GM18498 (cell line): ENCODE measurements at regions not wholly inside any gene's neighbourhood (a gene's known extent, or its start where the extent isn't known, plus 50 kb on each side); places are given as distances from the start of the nearest gene placed in this dataset.

Source experiments
- ATAC-seq: cut with Tn5 transposase; IDR thresholded peaks from one replicate; pipeline ENCODE4 v1.9.1; 2021; ENCODE audit warnings: mild to moderate bottlenecking, moderate library complexity; ENCODE audit not compliant: unreplicated experiment

DNA sequence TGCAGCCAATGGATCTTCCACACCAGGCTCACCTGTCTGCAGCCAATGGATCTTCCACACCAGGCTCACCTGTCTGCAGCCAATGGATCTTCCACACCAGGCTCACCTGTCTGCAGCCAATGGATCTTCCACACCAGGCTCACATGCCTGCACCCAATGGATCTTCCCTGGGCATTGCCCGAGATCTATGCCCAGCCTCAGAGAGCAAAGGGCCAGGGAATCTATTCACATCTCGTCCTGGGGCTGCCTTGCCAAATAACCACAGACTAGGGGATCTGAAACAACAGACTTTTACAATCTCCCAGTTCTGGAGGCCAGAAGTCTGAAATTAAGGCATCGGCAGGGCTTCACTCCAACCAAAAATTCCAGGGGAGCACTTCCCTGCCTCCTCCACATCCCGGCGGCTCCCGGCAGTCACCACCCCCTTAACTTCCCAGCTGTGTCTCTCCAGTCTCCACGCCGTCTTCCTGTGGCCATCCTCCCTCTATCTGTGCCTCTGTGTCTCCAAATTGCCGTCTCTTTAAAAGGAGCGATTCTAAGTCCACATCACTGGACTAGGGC, 92.4 kb upstream of the PPP2R2D start:
- no peak for ATAC-seq

DNA sequence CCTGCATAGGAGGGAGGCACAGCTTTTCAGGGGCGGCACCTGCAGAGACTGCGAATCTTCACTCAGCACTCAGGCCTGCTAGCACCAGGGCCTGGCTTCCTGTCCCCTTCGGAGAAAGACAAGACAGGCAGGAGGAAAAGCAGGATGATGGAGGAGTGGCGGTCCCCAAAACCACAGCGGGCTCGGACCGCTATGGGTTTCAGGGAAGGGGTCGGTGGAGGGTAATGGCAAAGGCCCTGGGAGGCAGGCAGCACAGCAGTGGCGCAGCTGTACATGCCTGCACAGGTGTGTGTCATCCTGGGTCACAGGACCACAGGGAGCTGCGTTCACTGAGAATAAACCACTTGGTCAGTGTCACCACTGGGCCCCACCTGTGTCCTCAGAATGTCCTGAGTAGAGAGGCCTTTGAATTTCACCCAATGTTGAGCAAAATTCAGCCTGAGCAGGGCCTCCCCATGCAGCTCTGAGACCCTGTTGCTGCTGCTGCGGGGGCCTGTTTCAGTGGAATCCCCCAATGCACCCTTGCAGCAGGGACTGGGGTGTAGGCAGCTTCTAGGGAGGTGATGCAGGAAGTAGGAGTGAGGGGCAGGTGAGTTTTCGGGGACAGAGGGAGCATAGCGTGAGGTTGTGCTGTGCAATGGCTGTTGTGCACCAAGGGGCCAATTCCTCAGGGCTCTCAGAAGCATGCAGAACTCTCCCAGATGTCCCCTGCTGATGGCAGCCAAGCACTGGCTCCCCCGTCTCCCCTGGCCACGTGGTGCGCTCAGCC, 90.6 kb upstream of the PPP2R2D start:
- no peak for ATAC-seq

DNA sequence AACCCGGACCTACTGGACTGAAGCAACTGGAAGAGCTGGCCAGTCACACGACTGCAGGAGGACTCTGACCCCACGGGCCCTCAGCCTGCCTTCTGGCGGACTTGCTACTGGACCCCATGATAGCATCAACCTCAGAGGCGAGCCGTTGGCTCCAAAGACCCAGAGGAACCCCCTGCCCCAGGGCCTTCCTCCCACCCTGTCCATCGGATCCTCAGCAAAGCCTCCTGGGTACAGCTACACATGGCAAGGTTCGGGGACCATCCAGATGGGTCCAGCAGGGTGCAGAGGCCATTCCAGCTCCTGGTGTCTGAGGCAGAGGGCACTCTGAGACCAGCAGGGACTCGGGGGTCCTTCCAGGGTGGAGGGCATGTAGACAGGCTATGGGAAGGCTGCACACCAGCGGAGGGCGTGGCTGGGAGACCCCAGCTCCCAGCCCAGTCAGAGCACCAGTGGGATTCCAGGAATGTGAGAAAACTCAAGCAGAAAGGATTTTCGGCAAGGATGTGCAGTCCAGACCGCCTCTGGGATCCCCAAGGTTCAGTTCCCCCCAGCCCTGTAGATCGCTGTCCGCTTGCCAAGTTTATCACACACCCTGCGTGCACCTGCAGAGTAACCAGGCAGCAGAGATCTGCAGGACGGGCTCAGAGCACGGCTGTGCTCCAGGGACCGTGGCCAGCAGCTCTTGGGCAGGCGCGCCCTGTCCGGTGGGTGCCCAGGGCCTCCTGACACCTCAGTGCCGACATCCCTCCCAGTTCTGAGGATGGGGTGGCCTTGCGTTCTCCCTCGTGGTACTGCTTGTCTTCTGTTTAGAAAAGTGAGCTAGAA, 89.8 kb upstream of the PPP2R2D start:
- no peak for ATAC-seq

DNA sequence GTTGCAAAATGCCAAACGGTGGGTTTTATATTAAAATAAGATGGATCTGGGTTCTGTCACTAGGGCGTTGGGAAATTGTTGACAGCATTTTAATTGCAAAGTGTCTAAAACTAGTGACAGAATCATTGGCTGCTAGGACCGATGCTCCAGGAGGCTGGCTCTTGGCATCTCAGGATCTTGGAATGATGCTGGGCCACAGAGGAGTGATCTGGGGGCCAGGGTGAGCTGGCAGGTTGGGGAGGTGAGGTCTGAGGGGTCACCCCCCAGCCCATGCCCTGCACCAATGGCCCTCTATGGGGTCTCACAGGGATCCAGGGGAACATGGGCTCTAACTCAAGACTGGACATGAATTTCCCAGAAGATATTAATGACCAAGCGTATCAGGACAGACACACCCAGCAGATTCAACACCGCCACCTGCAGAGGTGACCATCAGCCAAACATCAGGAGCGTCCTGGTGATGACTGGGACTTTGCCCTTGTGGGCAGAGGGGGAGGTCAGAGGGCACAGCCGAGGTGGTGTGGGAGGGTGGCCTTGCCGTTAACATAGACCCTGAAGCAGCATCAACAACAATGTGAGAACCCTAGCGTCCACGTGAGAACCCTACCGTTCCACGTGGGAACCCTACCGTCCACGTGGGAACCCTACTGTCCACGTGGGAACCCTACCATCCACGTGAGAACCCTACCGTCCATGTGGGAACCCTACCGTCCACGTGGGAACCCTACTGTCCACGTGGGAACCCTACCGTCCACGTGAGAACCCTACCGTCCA, 89.0 kb upstream of the PPP2R2D start:
- no peak for ATAC-seq

DNA sequence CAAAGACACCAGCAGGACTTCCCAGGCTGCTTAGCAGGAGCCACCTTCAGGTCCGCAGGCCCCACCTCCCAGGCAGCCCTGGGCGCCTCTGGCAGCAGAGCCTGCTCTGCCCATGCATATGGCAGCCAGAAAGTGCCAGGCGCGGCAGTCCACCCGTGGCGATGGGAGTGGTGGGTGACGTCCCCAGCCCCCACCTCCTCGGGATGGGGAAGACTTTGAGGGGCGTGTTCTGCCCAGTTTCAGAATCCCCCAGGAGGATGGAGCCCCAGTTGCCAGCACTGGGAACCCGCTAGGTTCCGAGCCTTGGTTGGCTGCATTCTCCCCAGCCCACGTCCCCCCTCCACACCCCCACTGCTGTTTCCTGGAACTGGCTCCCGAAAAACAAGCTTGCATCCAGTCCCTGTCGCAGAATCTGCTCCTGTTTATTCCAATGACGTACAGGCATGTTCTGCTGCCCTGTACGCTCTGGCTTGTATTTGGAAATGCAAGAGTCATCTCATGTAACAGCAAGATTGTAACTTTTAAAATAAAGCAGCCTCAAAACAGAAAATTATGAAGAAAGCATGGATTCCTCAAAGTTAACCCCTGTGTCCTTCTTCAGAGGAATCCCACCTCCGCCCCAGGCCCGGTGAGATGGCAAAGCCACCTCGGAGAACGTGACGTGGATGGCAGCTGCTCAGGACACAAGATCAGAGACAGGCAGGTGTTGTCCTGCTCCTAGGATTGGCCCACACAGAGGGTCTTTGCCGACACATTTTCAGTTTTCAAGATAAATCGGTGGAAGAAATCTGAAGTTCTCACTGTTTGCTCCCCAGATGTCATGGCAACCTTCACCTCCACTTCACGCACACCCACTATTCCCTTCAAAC, 87.8 kb upstream of the PPP2R2D start:
- ATAC-seq, result no peak

DNA sequence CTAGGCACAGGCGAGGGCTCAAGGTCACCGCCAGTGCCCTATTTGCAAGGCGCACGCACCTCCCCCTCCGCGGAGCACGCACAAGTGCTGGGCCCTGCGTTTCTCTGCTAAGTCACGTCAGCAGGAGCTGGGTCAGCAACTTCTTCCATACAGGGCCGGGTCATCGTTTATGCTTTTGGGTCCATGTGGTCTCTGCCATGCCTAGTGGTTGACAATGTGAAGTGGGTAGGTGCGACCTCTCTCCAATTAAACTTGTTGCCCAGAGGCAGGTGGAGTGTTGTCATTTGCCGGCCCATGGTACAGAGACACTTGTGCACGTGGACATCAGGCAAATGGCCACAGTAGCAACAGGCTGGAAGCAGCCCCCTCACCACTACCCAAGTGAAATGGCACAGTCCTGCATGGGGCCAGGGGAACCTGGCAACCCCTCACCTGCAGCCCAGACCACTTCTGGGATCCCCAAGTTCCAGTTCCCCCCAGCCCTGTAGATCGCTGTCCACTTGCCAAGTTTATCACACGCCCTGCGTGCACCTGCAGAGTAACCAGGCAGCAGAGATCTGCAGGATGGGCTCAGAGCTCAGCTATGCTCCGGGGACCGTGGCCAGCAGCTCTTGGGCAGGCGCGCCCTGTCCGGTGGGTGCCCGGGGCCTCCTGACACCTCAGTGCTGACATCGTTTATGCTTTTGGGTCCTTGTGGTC, 86.1 kb upstream of the PPP2R2D start:
- no peak for ATAC-seq

DNA sequence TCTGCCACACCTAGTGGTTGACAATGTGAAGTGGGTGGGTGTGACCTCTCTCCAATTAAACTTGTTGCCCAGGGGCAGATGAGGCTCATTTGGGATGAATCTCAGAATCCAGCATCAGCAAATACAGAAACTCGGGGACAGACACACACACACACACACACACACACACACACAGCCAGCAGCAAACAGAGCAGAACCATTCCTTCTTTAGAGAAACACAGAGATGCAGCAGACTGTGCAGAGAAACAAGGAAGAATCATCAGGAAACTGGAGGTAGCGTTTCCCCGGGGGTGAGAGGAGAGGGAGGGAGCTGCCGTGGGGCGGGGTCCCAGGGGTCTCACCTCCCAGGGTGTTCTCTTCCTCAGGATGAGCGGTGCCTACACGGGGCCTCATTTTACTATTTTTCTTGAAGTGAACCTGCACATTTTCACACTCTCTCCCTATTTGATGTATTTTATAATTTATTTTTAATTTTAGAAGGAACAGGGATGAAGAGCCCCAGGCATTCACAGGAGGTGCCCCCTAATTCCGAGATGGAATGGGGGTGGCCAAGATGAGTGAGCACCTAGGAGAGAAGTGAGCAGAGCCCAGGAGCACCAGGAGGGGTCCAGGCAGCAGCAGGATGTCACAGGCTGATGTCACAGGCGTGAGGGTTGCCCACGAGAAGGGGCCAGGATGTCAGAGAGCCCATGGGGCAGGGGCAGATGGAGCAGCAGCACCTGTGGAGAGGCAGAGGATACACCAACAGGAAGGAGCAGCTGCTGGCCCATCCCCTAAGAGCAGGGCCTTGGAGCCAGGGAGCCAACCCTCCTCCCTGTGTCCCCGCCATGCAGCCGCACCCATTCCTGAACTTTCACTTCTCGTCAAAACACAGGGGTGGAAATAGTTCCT, 85.3 kb upstream of the PPP2R2D start:
- no peak for ATAC-seq

DNA sequence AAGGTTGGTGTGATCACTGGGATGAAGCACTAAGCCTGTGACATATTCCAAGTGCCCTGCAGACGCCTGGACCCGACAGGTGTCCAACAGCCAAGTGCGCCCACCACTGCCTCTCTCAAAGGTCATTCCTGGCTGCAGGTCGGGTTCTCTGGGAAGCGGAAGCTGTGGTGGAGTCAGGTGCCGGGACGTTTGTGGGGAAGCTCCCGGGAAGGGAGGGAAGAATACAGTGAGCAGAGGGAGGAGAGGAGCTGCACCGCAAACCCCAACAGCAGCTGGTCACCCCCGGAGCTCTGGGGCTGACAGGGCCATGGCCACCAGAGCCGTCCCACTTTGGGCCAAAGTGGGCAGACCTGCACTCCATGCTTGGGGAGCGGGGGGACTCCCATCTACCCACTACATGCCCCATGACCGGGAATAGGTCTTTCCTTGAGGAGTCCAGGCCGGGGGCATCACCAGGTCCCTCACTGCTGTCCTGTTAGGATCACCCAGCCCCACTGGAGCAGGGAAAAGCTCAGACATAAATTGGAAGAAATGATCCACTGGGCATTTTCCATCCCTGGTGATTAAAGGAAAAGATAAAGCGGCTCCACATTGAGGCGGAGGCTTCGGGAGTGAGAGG, 84.5 kb upstream of the PPP2R2D start:
- no peak for ATAC-seq

DNA sequence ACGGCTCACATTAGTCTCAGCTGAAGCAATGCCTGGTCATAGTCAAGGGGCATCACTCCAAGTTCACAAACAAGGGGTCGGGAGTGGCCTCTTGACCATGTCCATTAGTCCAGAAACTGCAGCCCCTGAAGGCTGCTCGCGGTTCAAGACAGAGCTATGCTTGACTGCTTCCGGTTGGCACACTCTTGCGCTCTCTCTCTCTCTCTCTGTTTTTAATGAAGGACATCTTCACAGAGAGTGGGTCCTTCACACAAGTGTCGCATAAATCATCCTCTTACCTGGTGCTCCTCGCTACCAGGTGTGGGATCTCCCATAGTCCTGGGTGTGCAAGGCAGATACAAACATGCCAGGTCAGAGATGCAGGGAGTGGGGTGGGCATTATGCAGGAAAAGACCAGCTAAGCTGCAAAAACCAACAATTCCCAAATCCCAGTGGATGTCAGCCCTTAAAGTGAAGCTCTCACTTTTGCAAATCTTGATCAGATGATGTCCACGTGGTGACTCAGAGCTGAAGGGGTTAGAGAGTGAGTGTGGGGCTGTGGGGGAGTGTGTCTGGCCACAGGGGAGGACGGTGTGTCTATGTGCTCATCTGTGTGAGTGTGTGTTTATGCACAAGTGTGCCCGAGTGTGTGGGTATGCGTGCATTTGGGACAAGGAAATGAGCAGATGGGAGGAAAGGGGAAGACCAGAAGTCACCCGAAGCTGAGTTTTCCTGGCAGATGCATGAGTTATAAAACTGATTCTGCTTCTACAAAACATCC, 83.7 kb upstream of the PPP2R2D start:
- no peak for ATAC-seq

DNA sequence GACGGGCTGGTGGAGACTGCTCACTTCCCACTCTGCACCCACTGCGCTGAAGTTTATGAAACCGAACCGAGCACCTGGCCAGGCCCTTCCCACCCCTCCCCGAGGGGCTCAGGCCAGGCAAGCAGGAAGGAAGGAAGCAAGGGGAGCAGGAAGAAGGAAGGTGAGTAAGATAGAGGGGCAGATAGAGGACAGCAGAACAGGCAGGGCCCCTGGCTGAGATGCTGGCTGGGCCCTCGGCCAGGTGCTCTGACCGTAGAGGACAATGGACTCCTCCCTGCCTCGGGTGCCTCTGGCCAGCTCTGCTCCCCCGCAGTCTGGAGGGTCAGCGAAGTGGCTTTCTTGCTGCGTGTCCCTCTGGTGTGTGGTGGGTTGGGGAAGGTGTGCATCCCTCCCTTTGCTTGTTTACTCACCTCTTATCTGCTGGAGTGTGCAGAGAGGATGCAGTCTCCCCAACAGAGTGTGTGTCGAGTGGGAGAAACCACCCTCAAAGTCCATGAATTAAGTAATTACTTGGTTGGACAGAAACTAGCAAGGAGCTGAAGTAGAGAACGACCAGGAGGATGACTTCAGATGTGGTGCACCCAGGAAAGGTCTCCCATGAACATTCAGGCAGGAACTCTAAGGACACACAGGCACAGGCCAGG, 82.8 kb upstream of the PPP2R2D start:
- no peak for ATAC-seq

DNA sequence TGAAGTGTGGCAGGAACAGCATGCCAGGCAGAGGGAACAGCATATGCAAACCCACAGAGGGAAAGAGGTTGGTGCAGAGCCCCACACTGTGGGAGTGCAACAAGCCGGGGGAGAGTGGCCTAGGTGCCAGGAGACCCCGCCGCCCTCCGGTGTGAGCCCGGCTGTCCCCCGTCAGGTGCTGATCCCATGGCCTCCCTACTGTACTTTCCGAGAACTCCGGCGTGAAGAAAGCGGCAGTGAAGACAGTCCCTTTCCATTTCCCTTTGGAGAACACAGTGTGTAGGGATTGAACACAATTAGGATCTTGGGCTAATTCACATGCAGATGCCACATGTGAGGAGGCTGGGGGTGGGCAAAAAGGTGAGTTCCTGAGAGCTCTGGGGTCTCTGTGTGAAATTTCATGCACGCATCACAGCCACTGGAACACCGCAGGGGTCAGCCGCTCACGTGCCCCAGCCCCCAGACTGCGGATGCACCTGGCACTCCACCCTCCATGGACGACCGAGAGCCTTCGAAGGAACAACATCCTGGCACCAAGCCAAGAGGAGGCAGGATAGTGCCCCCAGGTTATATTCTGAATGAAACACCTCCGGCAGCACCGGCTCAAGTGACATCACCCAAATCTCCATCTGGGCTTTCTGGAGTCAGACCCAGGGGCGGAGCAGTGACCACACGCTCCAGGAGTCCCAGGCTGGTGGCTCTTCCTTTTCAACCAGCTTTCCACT, 82.1 kb upstream of the PPP2R2D start:
- no peak for ATAC-seq

DNA sequence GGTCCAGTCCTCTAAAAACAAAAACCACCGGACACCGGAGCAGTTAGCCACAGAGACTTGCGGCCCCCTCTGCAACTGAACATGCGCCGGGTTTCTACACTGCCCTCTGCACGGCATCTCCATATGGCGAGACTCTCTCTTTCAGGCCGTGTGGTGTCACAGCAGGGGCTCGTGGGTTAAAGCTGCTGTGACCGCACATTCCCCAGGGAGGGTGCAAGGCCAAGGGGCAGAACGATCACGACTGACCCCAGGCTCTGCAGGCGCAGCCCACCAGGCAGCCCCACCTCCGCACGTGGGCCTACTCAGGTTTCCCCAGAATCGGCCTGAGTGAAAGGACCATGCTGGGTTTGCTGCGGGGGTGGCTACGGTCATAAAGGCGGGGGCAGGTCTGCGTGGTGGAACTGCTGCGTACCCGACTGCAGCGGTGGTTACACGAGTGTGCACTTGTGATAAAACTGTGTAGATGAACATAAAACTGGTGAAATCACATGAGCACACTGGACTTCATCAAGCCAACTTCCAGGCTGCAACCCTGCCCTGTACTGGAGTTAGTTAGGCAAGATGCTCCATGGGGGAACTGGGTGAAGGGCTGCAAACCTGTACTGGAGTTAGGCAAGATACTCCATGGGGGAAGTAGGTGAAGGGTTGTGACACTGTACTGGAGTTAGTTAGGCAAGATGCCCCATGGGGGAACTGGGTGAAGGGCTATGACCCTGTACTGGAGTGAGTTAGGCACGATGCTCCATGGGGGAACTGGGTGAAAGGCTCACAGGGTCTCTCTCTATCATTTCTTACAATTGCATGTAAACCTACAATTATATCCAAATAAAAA, 81.4 kb upstream of the PPP2R2D start:
- no peak for ATAC-seq

DNA sequence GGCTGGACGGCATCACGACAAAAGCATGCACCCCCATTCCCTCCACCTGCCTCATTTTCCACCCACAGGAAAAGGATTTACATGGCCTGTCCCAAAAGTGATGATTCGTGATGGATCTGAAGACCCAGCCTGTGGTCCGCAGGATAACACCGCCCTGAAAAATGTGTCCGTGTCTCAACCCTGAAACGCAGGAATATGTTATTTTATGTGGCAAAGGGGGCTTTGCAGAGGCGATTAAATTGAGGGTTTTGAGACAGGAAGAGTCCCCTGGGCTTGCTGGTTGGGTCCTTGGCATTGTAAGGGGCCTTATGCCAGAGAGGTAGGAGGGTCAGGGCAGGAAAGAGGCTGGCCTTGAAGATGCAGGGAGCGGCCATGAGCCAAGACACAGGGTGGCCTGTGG, 80.2 kb upstream of the PPP2R2D start:
- no peak for ATAC-seq

DNA sequence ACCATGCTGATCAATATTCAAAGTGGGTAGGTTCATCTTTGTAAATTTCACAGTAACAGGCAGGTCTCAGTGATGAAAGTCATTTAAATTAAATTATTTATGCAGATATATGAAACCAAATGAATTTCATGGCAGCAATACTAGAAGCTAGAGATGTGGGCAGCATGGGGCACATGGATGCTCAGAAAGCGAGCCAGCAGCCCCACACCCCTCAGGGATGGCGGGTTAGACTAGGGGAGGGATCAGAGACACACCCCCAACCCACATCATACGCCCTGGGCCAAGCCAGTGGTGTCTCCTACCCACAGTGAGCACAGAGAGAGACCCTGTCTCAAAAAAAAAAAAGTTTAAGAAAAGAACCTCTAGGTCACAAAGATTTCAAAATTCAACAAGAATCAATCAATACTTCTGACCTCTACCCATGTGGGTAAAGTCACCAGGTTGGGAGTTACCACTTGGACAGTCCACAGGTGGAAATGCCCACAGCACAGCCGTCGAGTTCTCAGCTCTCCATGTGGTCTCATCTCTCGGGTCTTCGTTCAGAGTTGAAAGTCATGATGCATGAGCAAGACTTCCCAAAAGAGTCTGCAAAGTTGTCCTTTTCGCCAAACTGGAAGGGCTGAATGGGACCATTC, 79.3 kb upstream of the PPP2R2D start:
- ATAC-seq, result no peak
